Osteocyte (in vitro differentiated cells): ENCODE measurements at regions not wholly inside any gene's neighbourhood (a gene's known extent, or its start where the extent isn't known, plus 50 kb on each side); places are given as distances from the start of the nearest gene placed in this dataset. TPM values are rescaled to one million over a fixed set of nuclear protein-coding genes. Genes with fewer than 3 reads are reported as not detected.

ENCODE experiments used
- DNase-seq: peaks from one replicate; pipeline ENCODE4 v3.0.0; 2021; ENCODE audit warnings: mixed read lengths; ENCODE audit not compliant: unreplicated experiment; ENCODE audit errors: extremely low spot score
- H3K27ac Mint-ChIP-seq: one replicate; pipeline ENCODE4 v1.8.0; 2021; ENCODE audit warnings: mild to moderate bottlenecking, mixed read lengths; ENCODE audit not compliant: unreplicated experiment
- H3K27me3 Mint-ChIP-seq: one replicate; pipeline ENCODE4 v1.8.0; 2021; ENCODE audit warnings: mixed read lengths; ENCODE audit not compliant: unreplicated experiment
- H3K36me3 Mint-ChIP-seq: one replicate; pipeline ENCODE4 v1.8.0; 2021; ENCODE audit warnings: mixed read lengths; ENCODE audit not compliant: unreplicated experiment
- H3K4me1 Mint-ChIP-seq: one replicate; pipeline ENCODE4 v1.8.0; 2021; ENCODE audit warnings: mixed read lengths; ENCODE audit not compliant: unreplicated experiment
- H3K4me3 Mint-ChIP-seq: one replicate; pipeline ENCODE4 v1.8.0; 2021; ENCODE audit warnings: mild to moderate bottlenecking, moderate library complexity, mixed read lengths; ENCODE audit not compliant: unreplicated experiment
- H3K9me3 Mint-ChIP-seq: one replicate; pipeline ENCODE4 v1.8.0; 2021; ENCODE audit warnings: mixed read lengths; ENCODE audit not compliant: unreplicated experiment
- microRNA-seq: library from miRNA; unstranded; fragments of <30 nt; microRNA quantifications from one replicate; pipeline ENCODE4 v1.1.0, GENCODE V29; 2020; ENCODE audit not compliant: unreplicated experiment
- TF ChIP-seq, protein P1 (sequence below): fragments of 200-600 bp; sonication (generic); IDR thresholded peaks from 2 replicates; pipeline ENCODE4 v1.5.0; 2021; ENCODE audit warnings: antibody characterized with exemption, mild to moderate bottlenecking, moderate library complexity

DNA sequence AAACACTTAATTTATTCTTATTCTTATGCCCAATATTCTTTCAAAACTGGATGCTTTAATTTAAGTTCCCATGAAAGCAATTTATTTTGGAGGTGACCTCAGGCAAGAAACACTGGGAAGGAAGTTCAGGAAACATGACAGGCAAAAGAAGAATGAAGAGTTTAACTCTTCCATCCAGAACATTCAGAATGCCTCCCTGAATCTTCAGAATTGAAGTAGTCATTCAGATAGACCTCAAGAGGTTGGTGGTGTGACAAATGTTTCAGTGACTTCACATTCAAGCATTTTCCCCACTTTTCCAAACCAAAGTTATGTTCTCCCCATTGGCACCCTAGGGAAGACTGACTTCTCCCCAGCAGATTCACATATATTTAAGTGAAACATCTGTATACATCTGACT is 110.5 kb downstream of the HAO1 start:
- DNase-seq, result no peak
- Mint-ChIP-seq H3K27me3 (no peaks in the 10 kb centered on the region), H3K9me3 (no peaks in the 10 kb centered on the region), H3K4me1 (no peaks in the 10 kb centered on the region), H3K27ac (no peak overlapping the region), H3K4me3 (no peak overlapping the region), H3K36me3 (no peaks in the 10 kb centered on the region)
- TF ChIP-seq, protein P1, sequence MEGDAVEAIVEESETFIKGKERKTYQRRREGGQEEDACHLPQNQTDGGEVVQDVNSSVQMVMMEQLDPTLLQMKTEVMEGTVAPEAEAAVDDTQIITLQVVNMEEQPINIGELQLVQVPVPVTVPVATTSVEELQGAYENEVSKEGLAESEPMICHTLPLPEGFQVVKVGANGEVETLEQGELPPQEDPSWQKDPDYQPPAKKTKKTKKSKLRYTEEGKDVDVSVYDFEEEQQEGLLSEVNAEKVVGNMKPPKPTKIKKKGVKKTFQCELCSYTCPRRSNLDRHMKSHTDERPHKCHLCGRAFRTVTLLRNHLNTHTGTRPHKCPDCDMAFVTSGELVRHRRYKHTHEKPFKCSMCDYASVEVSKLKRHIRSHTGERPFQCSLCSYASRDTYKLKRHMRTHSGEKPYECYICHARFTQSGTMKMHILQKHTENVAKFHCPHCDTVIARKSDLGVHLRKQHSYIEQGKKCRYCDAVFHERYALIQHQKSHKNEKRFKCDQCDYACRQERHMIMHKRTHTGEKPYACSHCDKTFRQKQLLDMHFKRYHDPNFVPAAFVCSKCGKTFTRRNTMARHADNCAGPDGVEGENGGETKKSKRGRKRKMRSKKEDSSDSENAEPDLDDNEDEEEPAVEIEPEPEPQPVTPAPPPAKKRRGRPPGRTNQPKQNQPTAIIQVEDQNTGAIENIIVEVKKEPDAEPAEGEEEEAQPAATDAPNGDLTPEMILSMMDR, result no peak

Small RNAs in the stretch of these regions (microRNA-seq; reads per million reads assigned to microRNA genes)
- not detected for gene MIR8062
